Mucosa of descending colon (tissue), 3 donors: ENCODE measurements at regions not wholly inside any gene's neighbourhood (a gene's known extent, or its start where the extent isn't known, plus 50 kb on each side); places are given as distances from the start of the nearest gene placed in this dataset.

ENCODE experiments used
- ATAC-seq: fragments of 200-7000 bp; cut with Tn5 transposase; one replicate; pipeline ENCODE4 v1.9.1; 2020; ENCODE audit warnings: mild to moderate bottlenecking, moderate library complexity
- DNase-seq, 3 donors: peaks; one replicate each; pipeline ENCODE4 v3.0.0-alpha.2; 2020
- H3K36me3 ChIP-seq: fragments of 200-600 bp; one replicate; pipeline ENCODE4 v1.8.0; 2021; ENCODE audit warnings: low read depth, mild to moderate bottlenecking
- H3K4me1 ChIP-seq: fragments of 200-600 bp; one replicate; pipeline ENCODE4 v1.8.0; 2021; ENCODE audit warnings: low read depth, mild to moderate bottlenecking
- H3K4me3 ChIP-seq: fragments of 200-600 bp; one replicate; pipeline ENCODE4 v1.8.0; 2021; ENCODE audit warnings: mild to moderate bottlenecking
- H3K9me3 ChIP-seq: fragments of 200-600 bp; one replicate; pipeline ENCODE4 v1.8.0; 2021; ENCODE audit warnings: mild to moderate bottlenecking
- intact Hi-C, 2 donors: fragments of 100-400 bp; cut with DNase I in 1 of 2; cut with micrococcal nuclease in 1 of 2; formaldehyde crosslinking; loops; one replicate each; pipeline versions ENCODE4 v1.11.0 to v1.11.1; 2022; cut with DNase I, micrococcal nuclease
- TF ChIP-seq, protein P1 (sequence below): fragments of 200-600 bp; IDR thresholded peaks from one replicate; pipeline ENCODE4 v1.8.0; 2022; ENCODE audit warnings: antibody characterized with exemption, mild to moderate bottlenecking
- donor health status: DM: no; HTN: no; CAD: no; lungs with moderate emphysema.
- donor health status: DM: no; HTN: no; CAD: no.
- donor health status: DM: no; HTN: yes; CAD: no.

- intact Hi-C loops = no loop called here
- Histone ChIP-seq H3K4me1 (no peaks in the 10 kb centered on the region), H3K4me3 (no peak overlapping the region), H3K36me3 (no peaks in the 10 kb centered on the region), H3K9me3 (no peaks in the 10 kb centered on the region)
- ATAC-seq (no peak), DNase-seq (no peak)
- TF ChIP-seq, protein P1, sequence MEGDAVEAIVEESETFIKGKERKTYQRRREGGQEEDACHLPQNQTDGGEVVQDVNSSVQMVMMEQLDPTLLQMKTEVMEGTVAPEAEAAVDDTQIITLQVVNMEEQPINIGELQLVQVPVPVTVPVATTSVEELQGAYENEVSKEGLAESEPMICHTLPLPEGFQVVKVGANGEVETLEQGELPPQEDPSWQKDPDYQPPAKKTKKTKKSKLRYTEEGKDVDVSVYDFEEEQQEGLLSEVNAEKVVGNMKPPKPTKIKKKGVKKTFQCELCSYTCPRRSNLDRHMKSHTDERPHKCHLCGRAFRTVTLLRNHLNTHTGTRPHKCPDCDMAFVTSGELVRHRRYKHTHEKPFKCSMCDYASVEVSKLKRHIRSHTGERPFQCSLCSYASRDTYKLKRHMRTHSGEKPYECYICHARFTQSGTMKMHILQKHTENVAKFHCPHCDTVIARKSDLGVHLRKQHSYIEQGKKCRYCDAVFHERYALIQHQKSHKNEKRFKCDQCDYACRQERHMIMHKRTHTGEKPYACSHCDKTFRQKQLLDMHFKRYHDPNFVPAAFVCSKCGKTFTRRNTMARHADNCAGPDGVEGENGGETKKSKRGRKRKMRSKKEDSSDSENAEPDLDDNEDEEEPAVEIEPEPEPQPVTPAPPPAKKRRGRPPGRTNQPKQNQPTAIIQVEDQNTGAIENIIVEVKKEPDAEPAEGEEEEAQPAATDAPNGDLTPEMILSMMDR = no peak
These were observed 267.3 kb downstream of the BCOR start for GRCh38 chrX:39830414-39830813.

GRCh38 chrX:39832211-39832610 is 265.5 kb downstream of the BCOR start:
- no peak for ATAC-seq
- Histone ChIP-seq H3K4me1 (no peaks in the 10 kb centered on the region), H3K9me3 (no peaks in the 10 kb centered on the region), H3K36me3 (no peaks in the 10 kb centered on the region), H3K4me3 (no peak overlapping the region)
- intact Hi-C loops = no loop called here
- no peak for DNase-seq
- TF ChIP-seq, protein P1 = no peak

- Histone ChIP-seq H3K4me3 (no peak overlapping the region), H3K4me1 (no peaks in the 10 kb centered on the region), H3K36me3 (no peaks in the 10 kb centered on the region), H3K9me3 (no peaks in the 10 kb centered on the region)
- TF ChIP-seq, protein P1 = no peak
- intact Hi-C loops = no loop called here
- no peak for DNase-seq
- no peak for ATAC-seq
These were observed 263.2 kb downstream of the BCOR start for GRCh38 chrX:39834600-39834999.

DNA sequence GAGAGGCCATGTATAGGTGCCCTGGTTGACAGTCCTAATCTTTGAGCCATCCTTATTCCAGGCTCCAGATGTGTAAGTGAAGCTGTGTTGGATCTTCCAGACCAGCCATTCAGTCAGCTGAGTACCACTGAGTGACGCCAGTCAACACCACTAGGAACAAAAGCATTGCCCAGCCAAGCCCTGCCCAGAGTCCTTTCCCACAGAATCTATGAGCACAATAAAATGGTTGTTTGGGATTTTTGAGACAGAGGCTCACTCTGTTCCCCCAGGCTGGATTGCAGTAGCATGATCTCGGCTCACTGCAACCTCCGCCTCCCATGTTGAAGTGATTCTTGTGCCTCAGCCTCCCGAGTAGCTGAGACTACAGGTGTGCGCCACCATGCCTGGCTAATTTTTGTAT is 262.5 kb downstream of the BCOR start:
- no peak for DNase-seq
- H3K4me3 ChIP-seq = no peak overlapping the region
- no peaks in the 10 kb centered on the region for H3K4me1 ChIP-seq
- TF ChIP-seq, protein P1 = no peak
- H3K36me3 ChIP-seq = no peaks in the 10 kb centered on the region
- H3K9me3 ChIP-seq = no peaks in the 10 kb centered on the region
- intact Hi-C loops = no loop called here
- no peak for ATAC-seq

DNA sequence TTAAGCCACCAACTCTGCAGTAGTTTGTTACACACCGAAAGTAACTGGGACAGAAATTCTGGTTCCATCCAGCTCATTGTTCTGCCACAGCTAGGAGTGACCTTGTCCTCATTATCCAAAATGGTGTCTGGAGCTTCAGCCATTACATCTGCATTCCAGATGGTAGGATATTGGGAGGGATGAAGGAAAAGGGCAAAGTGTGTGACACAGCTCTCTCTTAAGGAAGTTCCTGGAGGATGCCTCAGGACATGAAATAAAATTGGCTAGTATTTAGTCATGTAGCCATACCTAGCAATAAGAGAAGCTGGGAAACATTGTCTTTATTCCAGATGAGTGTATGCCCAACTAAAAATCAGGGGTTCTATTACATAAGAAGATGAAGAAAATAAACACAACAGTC is 262.0 kb downstream of the BCOR start:
- H3K9me3 ChIP-seq = no peaks in the 10 kb centered on the region
- TF ChIP-seq, protein P1 = no peak
- intact Hi-C loops = no loop called here
- no peaks in the 10 kb centered on the region for H3K36me3 ChIP-seq
- no peak for ATAC-seq
- H3K4me3 ChIP-seq = no peak overlapping the region
- no peaks in the 10 kb centered on the region for H3K4me1 ChIP-seq
- DNase-seq = no peak

GRCh38 chrX:39836802-39837420 is 260.8 kb downstream of the BCOR start:
- Histone ChIP-seq H3K36me3 (no peaks in the 10 kb centered on the region), H3K9me3 (no peaks in the 10 kb centered on the region), H3K4me1 (no peaks in the 10 kb centered on the region), H3K4me3 (no peak overlapping the region)
- intact Hi-C loops = no loop called here
- no peak for ATAC-seq
- TF ChIP-seq, protein P1 = no peak
- no peak for DNase-seq
